ENCODE measurements at regions not wholly inside any gene's neighbourhood (a gene's known extent, or its start where the extent isn't known, plus 50 kb on each side); places are given as distances from the start of the nearest gene placed in this dataset.
"Not testable (repeated sequence)": the region's sequence is repeated elsewhere in the genome, so short reads cannot be mapped to it uniquely, and the experiment has no call there.

GRCh38 chr10:21036757-21037156 is 139.6 kb upstream of the NEBL start:
- Histone ChIP-seq H3K27ac (no peak overlapping the region), H3K27me3 (no peaks in the 10 kb centered on the region), H3K4me3 (no peak overlapping the region), H3K36me3 (no peaks in the 10 kb centered on the region), H3K9me3 (no peaks in the 10 kb centered on the region), H3K4me1 (no peaks in the 10 kb centered on the region)
- TF ChIP-seq CTCF (IDR thresholded peaks at IDR 0.05) = no peak
- no peak for DNase-seq (ENCODE audit: low spot score)

GRCh38 chr10:21034770-21035169 is 137.7 kb upstream of the NEBL start:
- not testable (repeated sequence) for DNase-seq (ENCODE audit: low spot score); H3K27ac ChIP-seq; H3K4me3 ChIP-seq; H3K27me3 ChIP-seq; H3K4me1 ChIP-seq; H3K36me3 ChIP-seq; H3K9me3 ChIP-seq

- Histone ChIP-seq H3K27ac (no peak overlapping the region), H3K9me3 (no peaks in the 10 kb centered on the region), H3K36me3 (no peaks in the 10 kb centered on the region), H3K4me3 (no peak overlapping the region), H3K27me3 (no peaks in the 10 kb centered on the region), H3K4me1 (no peaks in the 10 kb centered on the region)
- DNase-seq (ENCODE audit: low spot score) = no peak
- no peak for TF ChIP-seq CTCF (IDR thresholded peaks at IDR 0.05)
These were observed 137.1 kb upstream of the NEBL start for GRCh38 chr10:21034241-21034640.

GRCh38 chr10:21032587-21033319 is 135.6 kb upstream of the NEBL start:
- H3K27ac ChIP-seq = no peak overlapping the region
- H3K27me3 ChIP-seq = no peaks in the 10 kb centered on the region
- no peak for TF ChIP-seq CTCF (IDR thresholded peaks at IDR 0.05)
- no peak overlapping the region for H3K4me3 ChIP-seq
- no peaks in the 10 kb centered on the region for H3K36me3 ChIP-seq
- DNase-seq (ENCODE audit: low spot score) = no peak
- no peaks in the 10 kb centered on the region for H3K9me3 ChIP-seq
- H3K4me1 ChIP-seq = no peaks in the 10 kb centered on the region

GRCh38 chr10:21031232-21031795 is 134.2 kb upstream of the NEBL start:
- Histone ChIP-seq H3K27ac (no peak overlapping the region), H3K27me3 (no peaks in the 10 kb centered on the region), H3K9me3 (no peaks in the 10 kb centered on the region), H3K4me1 (no peaks in the 10 kb centered on the region), H3K4me3 (no peak overlapping the region), H3K36me3 (no peaks in the 10 kb centered on the region)
- no peak for DNase-seq (ENCODE audit: low spot score)
- TF ChIP-seq CTCF (IDR thresholded peaks at IDR 0.05) = no peak

- Histone ChIP-seq H3K4me1 (no peaks in the 10 kb centered on the region), H3K27me3 (no peaks in the 10 kb centered on the region), H3K36me3 (no peaks in the 10 kb centered on the region), H3K4me3 (no peak overlapping the region), H3K27ac (no peak overlapping the region), H3K9me3 (no peaks in the 10 kb centered on the region)
- no peak for TF ChIP-seq CTCF (IDR thresholded peaks at IDR 0.05)
- no peak for DNase-seq (ENCODE audit: low spot score)
These were observed 133.0 kb upstream of the NEBL start for GRCh38 chr10:21030091-21030490.

Data from right atrium auricular region (tissue), 2 donors.